HepG2 (cell line): ENCODE measurements at regions not wholly inside any gene's neighbourhood (a gene's known extent, or its start where the extent isn't known, plus 50 kb on each side); places are given as distances from the start of the nearest gene placed in this dataset.

Experiments
- ATAC-seq: fragments of 200-7000 bp; cut with Tn5 transposase; 3 replicates; pipeline ENCODE4 v1.9.1; 2020; ENCODE audit warnings: mild to moderate bottlenecking, moderate library complexity
- BruUV-seq: library from RNA; stranded (reverse); fragments of 400-500 nt; replicated peaks from 2 replicates; lab custom pipeline; 2021; lab: Mats Ljungman, UMichigan
- CTCF ChIA-PET: fragments of 300-600 bp; formaldehyde crosslinking; extraction: SDS; loops from one replicate; lab custom pipeline; 2021; ENCODE audit warnings: low total read pairs, inconsistent platforms, low intra/inter-chr PET ratio; lab: Yijun Ruan, JAX
- POLR2A ChIA-PET: fragments of 350-600 bp; sonication (Branson Sonifier 250); formaldehyde crosslinking; loops from one replicate; lab custom pipeline; 2020; ENCODE audit warnings: antibody characterized with exemption, inconsistent platforms; lab: Yijun Ruan, JAX
- DNase-seq: peaks from one replicate; pipeline ENCODE4 v3.0.0-alpha.2; 2015; ENCODE audit warnings: low spot score
- FAIRE-seq: peaks from 3 replicates; lab custom pipeline; 2011; peaks lifted over from hg19 to GRCh38; lab: Jason Lieb, UNC
- H2AFZ ChIP-seq: one replicate; pipeline ENCODE4 v1.6.1; 2011; ENCODE audit warnings: low read length, inconsistent platforms
- H3K27ac ChIP-seq: fragments of 300-600 bp; 3 replicates; pipeline ENCODE4 v1.8.0; 2011; ENCODE audit warnings: mixed run types, mild to moderate bottlenecking, mixed read lengths, low read length, inconsistent platforms; ENCODE audit not compliant: insufficient read depth; ENCODE audit errors: extremely low read length
- H3K27me3 ChIP-seq, 2 experiments: fragments of 200-600 bp in 1 of 2; 2 replicates in 1 of 2; 3 replicates in 1 of 2; pipeline versions ENCODE4 v1.6.0 to v1.8.0; 2011; ENCODE audit warnings: low read length in 2 of 2, mild to moderate bottlenecking in 2 of 2, moderate library complexity in 2 of 2, inconsistent platforms in 1 of 2; ENCODE audit not compliant: insufficient read depth in 2 of 2, control insufficient read depth in 1 of 2
- H3K36me3 ChIP-seq, 2 experiments: fragments of 200-600 bp in 1 of 2; replicated peaks in 1 of 2; 2 replicates in 1 of 2; 3 replicates in 1 of 2; pipeline versions ENCODE4 v1.5.1 to v1.8.0; 2011; ENCODE audit warnings: low read length in 2 of 2, inconsistent platforms in 1 of 2; ENCODE audit not compliant: insufficient read depth in 2 of 2, control insufficient read depth in 1 of 2
- H3K4me1 ChIP-seq: 2 replicates; pipeline ENCODE4 v1.5.1; 2012; ENCODE audit warnings: low read length, inconsistent platforms; ENCODE audit not compliant: insufficient read depth
- H3K4me2 ChIP-seq: 2 replicates; pipeline ENCODE4 v1.6.0; 2011; ENCODE audit warnings: low read depth, low read length, inconsistent platforms
- H3K4me3 ChIP-seq, 3 experiments: fragments of 200-600 bp in 1 of 3; sonication (generic), shearing (Covaris generic) in 1 of 3; replicated peaks in 1 of 3; 2 replicates each; pipeline ENCODE4 v1.5.1; 2011 to 2016; ENCODE audit warnings: low read length in 3 of 3, inconsistent platforms in 2 of 3, low read depth in 2 of 3, mild to moderate bottlenecking in 2 of 3, control low read depth in 1 of 3, mixed read lengths in 1 of 3; ENCODE audit not compliant: insufficient read depth in 1 of 3
- H3K79me2 ChIP-seq: one replicate; pipeline ENCODE4 v1.6.1; 2011; ENCODE audit warnings: low read length, inconsistent platforms; ENCODE audit not compliant: insufficient read depth
- H3K9ac ChIP-seq: 2 replicates; pipeline ENCODE4 v1.6.0; 2011; ENCODE audit warnings: mild to moderate bottlenecking, low read depth, low read length, inconsistent platforms; ENCODE audit not compliant: insufficient read depth
- H3K9me3 ChIP-seq: 2 replicates; pipeline ENCODE4 v1.5.1; 2012; ENCODE audit warnings: mild to moderate bottlenecking, low read length
- H4K20me1 ChIP-seq: 2 replicates; pipeline ENCODE4 v1.6.0; 2011; ENCODE audit warnings: inconsistent platforms, mild to moderate bottlenecking, low read length, moderate library complexity; ENCODE audit not compliant: insufficient read depth
- FOXM1 ChIP-seq: sonication (generic); formaldehyde crosslinking; IDR thresholded peaks from 2 replicates; pipeline ENCODE4 v1.5.0; 2020; ENCODE audit warnings: missing genetic modification reagents
- GLI4 ChIP-seq: sonication (generic); formaldehyde crosslinking; IDR thresholded peaks from 2 replicates; pipeline ENCODE4 v1.5.1; 2020; ENCODE audit warnings: missing genetic modification reagents, mild to moderate bottlenecking, moderate library complexity, borderline replicate concordance
- RBM22 ChIP-seq: fragments of 200-400 bp; formaldehyde crosslinking; optimal IDR thresholded peaks from 2 replicates; pipeline ENCODE3; 2017; ENCODE audit warnings: mild to moderate bottlenecking, low read length, moderate library complexity
- ZBTB42 ChIP-seq: sonication (generic); formaldehyde crosslinking; IDR thresholded peaks from 2 replicates; pipeline ENCODE4 v1.5.0; 2020; ENCODE audit warnings: mild to moderate bottlenecking, missing genetic modification reagents
- ZFP36 ChIP-seq: fragments of 150-350 bp; IDR thresholded peaks from 2 replicates; pipeline ENCODE4 v1.6.1; 2018; ENCODE audit warnings: borderline replicate concordance, low read length, low read depth; ENCODE audit not compliant: partially characterized antibody
- ZFP37 ChIP-seq: sonication (generic); formaldehyde crosslinking; IDR thresholded peaks from 2 replicates; pipeline ENCODE4 v1.4.0; 2020; ENCODE audit warnings: missing genetic modification reagents, borderline replicate concordance
- ZNF124 ChIP-seq: sonication (generic); formaldehyde crosslinking; IDR thresholded peaks from 2 replicates; pipeline ENCODE4 v1.4.0; 2020; ENCODE audit warnings: missing genetic modification reagents
- ZNF317 ChIP-seq: sonication (generic); formaldehyde crosslinking; IDR thresholded peaks from 2 replicates; pipeline ENCODE4 v1.5.0; 2020; ENCODE audit warnings: mild to moderate bottlenecking, missing genetic modification reagents
- ZNF605 ChIP-seq: sonication (generic); formaldehyde crosslinking; IDR thresholded peaks from 2 replicates; pipeline ENCODE4 v1.8.0; 2022; ENCODE audit warnings: mild to moderate bottlenecking, missing genetic modification reagents
- ZNF670 ChIP-seq: sonication (generic); formaldehyde crosslinking; IDR thresholded peaks from 2 replicates; pipeline ENCODE4 v1.8.0; 2022; ENCODE audit warnings: mild to moderate bottlenecking, missing genetic modification reagents, borderline replicate concordance
- ZNF891 ChIP-seq: sonication (generic); formaldehyde crosslinking; IDR thresholded peaks from 2 replicates; pipeline ENCODE4 v1.5.0; 2020; ENCODE audit warnings: mild to moderate bottlenecking, missing genetic modification reagents
- WGBS: methylation state at CpG from one replicate; pipeline ENCODE4 v1.1.6; 2017; ENCODE audit warnings: low lambda C conversion rate; 5-methylcytosine and 5-hydroxymethylcytosine counted together
- in situ Hi-C: cut with HindIII; loops from 2 replicates; pipeline ENCODE4 v1.10.0; 2017; ENCODE audit warnings: low pct_unique_long_range_greater_than_20kb; ENCODE audit not compliant: extremely low pct_ligation_motif_present
- intact Hi-C: fragments of 100-400 bp; cut with micrococcal nuclease; formaldehyde crosslinking; loops from one replicate; pipeline ENCODE4 v1.10.0; 2022; ENCODE audit not compliant: unreplicated experiment
- TF ChIP-seq, protein P1 (sequence below): sonication (generic); formaldehyde crosslinking; IDR thresholded peaks from 2 replicates; pipeline ENCODE4 v1.5.0; 2020; ENCODE audit warnings: mild to moderate bottlenecking, missing genetic modification reagents, borderline replicate concordance
- TF ChIP-seq, protein P2 (sequence below): sonication (generic); formaldehyde crosslinking; IDR thresholded peaks from 2 replicates; pipeline ENCODE4 v1.5.0; 2020; ENCODE audit warnings: missing genetic modification reagents

GRCh38 chr15:93987068-93987467, 244.3 kb upstream of the MCTP2 start:
- ATAC-seq = no peak
- POLR2A ChIA-PET = no interaction called here
- no peak overlapping the region for H3K9ac ChIP-seq
- H3K4me1 ChIP-seq = no peaks in the 10 kb centered on the region
- H3K79me2 ChIP-seq = no peaks in the 10 kb centered on the region
- H3K36me3 ChIP-seq = no peaks in the 10 kb centered on the region
- no peak overlapping the region for H3K4me2 ChIP-seq
- in situ Hi-C loops = no loop called here
- TF ChIP-seq, protein P1, sequence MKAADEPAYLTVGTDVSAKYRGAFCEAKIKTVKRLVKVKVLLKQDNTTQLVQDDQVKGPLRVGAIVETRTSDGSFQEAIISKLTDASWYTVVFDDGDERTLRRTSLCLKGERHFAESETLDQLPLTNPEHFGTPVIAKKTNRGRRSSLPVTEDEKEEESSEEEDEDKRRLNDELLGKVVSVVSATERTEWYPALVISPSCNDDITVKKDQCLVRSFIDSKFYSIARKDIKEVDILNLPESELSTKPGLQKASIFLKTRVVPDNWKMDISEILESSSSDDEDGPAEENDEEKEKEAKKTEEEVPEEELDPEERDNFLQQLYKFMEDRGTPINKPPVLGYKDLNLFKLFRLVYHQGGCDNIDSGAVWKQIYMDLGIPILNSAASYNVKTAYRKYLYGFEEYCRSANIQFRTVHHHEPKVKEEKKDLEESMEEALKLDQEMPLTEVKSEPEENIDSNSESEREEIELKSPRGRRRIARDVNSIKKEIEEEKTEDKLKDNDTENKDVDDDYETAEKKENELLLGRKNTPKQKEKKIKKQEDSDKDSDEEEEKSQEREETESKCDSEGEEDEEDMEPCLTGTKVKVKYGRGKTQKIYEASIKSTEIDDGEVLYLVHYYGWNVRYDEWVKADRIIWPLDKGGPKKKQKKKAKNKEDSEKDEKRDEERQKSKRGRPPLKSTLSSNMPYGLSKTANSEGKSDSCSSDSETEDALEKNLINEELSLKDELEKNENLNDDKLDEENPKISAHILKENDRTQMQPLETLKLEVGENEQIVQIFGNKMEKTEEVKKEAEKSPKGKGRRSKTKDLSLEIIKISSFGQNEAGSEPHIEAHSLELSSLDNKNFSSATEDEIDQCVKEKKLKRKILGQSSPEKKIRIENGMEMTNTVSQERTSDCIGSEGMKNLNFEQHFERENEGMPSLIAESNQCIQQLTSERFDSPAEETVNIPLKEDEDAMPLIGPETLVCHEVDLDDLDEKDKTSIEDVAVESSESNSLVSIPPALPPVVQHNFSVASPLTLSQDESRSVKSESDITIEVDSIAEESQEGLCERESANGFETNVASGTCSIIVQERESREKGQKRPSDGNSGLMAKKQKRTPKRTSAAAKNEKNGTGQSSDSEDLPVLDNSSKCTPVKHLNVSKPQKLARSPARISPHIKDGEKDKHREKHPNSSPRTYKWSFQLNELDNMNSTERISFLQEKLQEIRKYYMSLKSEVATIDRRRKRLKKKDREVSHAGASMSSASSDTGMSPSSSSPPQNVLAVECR = no peak
- TF ChIP-seq ZNF605 (no peak), ZBTB42 (no peak), ZNF891 (CRISPR knock-in tag) (no peak), FOXM1 (CRISPR knock-in tag) (no peak), ZNF317 (no peak), ZFP36 (no peak), ZNF670 (no peak), GLI4 (CRISPR knock-in tag) (no peak), RBM22 (no peak), ZNF124 (no peak), ZFP37 (CRISPR knock-in tag) (no peak)
- TF ChIP-seq, protein P2, sequence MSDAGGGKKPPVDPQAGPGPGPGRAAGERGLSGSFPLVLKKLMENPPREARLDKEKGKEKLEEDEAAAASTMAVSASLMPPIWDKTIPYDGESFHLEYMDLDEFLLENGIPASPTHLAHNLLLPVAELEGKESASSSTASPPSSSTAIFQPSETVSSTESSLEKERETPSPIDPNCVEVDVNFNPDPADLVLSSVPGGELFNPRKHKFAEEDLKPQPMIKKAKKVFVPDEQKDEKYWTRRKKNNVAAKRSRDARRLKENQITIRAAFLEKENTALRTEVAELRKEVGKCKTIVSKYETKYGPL (CRISPR knock-in tag) = no peak
- TF ChIP-seq, all 625 proteins: peak for 0
- no peaks in the 10 kb centered on the region for H3K27me3 ChIP-seq
- H4K20me1 ChIP-seq = no peaks in the 10 kb centered on the region
- intact Hi-C loops = no loop called here
- BruUV-seq = no TSS peak
- no peak for FAIRE-seq
- no peak overlapping the region for H2AFZ ChIP-seq
- DNase-seq = no peak
- H3K4me3 ChIP-seq = no peak overlapping the region
- no peaks in the 10 kb centered on the region for H3K9me3 ChIP-seq
- CTCF ChIA-PET = no interaction called here
- H3K27ac ChIP-seq = no peak overlapping the region
- WGBS = 29% methylated on average over 5 of the region's 5 CpGs
